HG02588 (cell line): ENCODE measurements at regions not wholly inside any gene's neighbourhood (a gene's known extent, or its start where the extent isn't known, plus 50 kb on each side); places are given as distances from the start of the nearest gene placed in this dataset.

ENCODE experiments used
- ATAC-seq: cut with Tn5 transposase; IDR thresholded peaks from one replicate; pipeline ENCODE4 v1.9.1; 2021; ENCODE audit warnings: mild to moderate bottlenecking, moderate library complexity; ENCODE audit not compliant: unreplicated experiment

DNA sequence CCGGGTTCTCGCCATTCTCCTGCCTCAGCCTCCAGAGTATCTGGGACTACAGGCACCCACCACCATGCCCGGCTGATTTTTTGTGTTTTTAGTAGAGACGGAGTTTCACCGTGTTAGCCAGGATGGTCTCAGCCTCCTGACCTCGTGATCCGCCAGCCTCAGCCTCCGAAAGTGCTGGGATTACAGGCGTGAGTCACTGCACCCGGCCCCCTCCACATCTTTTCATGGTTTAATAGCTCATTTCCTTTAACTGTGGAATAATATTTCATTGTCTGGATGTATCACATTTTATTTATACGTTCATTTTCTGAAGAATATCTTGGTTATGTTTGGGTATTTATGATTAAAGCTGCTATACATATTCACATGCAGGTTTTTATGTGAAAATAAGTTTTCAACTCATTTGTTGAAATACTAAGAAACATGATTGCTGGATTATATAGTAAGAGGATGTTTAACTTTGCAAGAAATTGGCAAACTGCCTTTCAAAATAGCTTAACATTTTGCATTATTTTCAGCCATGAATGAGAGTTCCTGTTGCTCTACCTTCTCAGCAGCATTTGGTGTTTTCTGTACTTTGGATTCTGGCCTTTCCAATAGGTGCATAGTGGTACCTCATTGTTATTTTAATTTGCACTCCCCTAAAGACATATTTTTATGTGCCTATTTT, 591.9 kb downstream of the TECRL start:
- ATAC-seq = no peak

DNA sequence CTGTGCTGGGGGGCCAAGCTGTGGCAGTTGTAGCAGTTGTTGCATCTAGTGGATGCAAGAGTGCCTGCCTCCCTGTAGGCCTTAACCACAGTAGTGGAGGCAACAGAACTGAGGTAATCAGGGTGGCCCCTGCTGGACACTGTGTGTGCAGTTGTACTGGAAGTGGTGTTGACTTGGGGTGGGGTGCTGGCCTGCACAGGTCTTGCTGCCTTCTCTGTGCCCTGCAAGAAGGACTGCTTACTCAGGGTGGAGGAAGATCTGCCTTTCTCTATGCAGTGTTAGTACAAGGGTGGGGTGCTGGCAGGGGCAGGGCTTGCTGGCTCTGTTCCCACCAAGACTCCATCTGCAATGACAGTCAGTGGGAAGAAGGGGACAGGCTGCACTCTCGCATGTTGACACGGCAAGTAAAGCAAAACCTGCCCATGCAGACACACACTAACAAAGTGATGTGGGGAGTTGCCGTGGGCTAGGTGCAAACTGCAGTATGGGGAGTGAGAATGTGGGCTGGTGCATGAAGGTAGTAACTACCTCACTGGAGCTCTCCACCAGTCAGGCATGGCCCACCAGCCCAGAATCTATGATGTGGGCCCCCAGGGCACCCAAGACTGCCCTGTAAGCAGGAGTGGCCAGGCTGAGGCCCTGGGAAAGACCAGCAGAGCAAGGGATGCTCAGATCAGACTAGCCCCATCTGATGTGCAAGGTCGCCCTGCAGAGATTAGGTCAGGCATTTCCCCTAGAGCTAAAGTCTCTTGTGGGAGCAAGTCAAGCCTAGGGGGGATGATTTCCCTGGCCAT, 594.9 kb downstream of the TECRL start:
- ATAC-seq = no peak

DNA sequence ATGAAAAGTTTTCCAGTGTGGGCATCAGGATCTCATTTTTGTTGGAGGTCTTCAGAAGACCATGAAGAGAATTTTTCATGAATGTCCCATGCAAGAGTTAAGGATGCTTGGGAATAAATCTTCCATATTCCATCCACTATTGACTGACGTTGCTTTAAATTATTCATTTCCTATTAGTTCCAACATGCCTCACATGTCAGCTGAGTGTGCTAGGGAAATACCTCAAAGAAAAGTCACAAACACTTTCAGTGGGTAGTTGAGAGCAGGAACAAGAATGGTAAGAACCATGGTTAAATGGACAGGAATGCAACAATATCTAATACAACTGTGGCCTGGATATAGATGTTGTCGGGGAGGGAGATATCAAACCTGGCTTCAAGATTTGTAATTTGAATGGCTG, 610.1 kb downstream of the TECRL start:
- ATAC-seq = no peak

DNA sequence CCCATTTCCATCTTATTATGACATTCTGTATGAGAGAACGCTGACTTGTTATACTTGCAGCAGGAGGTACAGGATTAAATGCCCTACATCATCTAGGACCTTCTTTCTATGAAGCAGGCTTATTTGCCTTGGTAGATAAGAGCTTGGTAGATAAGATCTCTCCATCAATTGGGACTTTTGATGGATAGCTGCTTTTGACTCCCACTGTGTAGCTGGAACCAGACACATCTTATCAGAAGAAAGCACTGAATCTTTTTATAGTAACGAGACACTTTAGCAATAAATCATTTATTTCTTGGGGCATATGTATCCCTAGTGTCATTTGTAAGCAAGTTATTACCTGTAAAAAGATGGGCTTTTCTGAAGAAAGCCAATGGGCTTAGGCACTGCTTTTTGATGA, 613.9 kb downstream of the TECRL start:
- ATAC-seq = no peak

DNA sequence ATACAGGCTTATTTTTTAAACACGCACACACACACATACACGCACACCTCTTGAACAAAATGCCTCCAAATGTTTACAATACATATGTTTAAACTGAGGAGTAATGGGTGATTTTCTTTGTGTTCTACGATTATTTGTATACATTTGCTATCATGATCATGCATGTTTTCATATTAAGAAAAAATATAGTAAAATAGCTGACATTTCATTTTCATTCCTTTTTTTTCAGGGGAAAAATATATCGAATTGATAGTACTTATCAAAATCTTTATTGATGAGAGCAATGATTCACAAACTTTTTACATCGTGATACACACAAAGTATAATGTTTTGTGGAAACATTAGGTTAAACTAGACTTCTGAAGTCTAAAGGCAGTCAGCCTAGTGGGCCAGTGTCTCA, 618.9 kb downstream of the TECRL start:
- no peak for ATAC-seq

DNA sequence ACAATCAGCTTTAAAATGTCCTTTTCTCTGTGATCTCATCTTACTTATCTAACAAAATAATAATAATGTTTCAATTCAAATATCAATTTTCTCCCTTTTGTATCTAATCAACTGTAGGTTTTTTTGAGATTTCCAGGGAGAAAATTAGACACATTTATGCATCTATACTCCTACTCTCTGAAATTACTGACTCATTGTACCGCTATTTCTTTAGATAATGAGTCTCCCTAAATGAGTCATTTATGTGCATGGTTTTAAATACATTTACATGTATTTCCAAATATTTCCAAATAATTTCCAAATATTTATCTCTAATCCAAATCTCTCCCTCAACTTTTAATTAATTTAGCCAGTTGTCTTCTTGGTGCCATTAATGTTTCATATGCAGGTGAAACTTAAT, 621.0 kb downstream of the TECRL start:
- no peak for ATAC-seq

DNA sequence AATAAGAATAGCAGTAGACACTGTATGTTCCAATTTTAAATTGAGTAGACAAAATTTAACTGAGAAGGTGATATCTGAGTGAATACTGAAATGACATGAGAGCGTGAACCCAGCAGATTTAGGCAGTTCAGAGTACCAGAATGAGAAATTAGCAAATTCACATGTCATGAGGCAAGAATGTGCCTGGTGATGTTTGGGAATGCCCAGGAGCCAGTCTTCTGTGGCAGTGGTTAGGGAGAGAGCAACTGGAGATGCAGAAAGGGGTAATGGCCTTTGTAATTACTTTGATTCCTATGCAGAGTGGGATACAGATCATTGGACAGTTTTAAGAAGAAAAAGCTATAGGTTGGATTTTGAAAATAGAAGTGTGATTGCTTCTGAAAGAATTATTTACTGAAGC, 621.9 kb downstream of the TECRL start:
- no peak for ATAC-seq

DNA sequence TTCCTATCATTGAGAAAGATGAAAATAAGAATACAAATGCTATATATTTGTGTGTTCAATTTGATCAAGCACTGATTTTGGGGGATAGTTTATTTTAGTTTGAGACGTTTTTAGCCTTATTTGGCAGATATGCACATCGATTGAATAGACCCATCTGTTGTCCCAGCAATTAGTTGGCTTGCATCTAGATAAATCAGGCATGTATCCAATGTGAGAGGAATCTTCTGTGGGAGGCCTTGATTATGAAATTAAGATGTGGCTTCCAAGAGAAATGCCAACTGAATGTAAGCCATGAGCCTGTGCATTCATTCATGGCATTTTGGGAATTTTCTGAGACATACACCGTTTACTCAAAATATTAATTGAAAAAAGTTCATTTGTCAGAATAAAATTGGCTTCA, 623.1 kb downstream of the TECRL start:
- no peak for ATAC-seq

DNA sequence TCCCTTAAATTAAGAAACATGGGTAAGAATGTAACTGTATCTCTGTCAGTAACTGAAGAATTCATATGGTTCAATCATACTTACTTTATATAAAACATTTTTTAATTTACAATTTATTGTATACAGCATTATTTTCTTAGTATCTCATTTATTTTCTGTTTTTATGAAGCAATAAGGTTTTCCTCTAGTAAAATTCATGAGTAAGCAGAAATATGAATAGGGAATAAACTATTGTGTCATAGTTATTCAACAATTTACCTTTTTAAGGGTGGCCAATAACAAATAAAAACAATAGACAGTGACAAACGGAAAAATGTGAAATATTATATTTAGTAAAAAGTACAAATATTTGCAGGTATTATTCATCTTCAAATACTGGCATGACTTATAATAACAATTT, 624.4 kb downstream of the TECRL start:
- ATAC-seq = no peak

DNA sequence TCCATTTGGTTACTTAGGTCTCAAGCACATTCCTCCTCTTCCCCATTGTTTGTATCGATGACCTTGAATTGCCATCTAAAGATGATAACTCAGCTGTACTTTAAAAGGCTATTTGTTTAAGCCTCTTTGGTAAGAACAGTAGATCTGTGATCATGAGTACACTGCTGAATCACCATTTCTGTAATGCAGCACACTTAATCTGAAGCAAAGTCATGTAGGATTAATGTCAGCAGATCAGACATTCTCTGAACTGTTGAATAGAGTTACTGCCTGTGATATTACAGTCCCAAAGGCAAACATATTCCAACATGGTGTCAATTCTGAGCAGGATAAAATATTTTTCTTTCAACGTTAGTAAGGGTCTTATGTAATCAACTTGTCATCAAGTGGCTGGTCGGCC, 631.6 kb downstream of the TECRL start:
- ATAC-seq = no peak

DNA sequence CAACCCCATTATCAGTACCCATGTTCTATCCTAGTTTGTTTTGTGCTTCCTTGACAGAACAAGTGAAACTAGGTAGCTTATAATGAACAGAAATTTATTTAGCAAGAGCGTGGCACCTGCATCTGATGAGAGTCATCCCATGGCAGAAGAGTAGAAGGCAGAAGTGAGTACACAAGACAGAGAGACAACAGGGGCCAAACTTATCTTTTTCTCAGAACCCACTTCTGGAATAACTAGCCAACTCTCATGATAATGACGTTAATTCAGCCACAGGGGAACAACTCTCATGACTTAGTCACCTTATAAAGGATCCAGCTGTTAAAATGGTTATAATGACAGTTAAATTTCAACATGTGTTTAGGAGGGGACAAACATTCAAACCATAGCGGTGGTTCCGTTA, 644.9 kb downstream of the TECRL start:
- ATAC-seq = no peak

DNA sequence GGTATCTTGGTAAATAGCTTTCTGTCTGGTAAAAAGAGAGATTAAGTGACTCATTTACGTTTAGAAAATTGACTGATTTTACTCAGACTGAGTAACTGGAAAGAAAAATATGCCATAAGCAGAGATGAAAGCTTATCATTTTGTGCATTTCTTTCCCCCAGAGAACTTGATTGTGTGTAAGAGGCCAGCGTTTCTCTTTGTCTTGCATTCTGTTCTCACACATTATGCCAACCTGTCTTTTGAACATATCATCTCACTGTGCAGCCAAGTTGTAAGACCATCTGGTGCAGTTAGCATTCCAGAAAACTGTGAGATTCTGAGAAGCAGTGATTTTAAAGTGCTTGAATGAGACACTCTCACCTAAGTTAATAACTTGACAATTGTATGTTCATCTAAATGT, 651.3 kb downstream of the TECRL start:
- no peak for ATAC-seq

DNA sequence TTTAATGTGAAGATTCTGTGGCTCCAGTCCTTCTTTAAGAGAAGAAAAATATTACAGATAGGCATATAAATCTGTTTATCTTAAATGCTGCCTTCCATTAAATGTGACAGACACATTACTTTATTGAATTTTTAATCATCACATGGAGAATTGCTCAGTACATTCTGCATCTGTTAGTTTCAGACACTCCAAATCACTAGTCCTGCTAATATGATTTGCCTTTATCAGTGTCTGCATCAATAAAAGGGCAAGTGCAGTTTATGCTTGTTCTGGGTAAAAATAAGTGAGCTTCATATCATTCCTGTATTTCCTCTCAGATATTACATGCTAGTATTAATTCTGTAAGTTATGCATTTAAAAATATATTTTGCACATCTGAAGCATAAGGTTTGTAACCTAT, 666.4 kb downstream of the TECRL start:
- no peak for ATAC-seq

DNA sequence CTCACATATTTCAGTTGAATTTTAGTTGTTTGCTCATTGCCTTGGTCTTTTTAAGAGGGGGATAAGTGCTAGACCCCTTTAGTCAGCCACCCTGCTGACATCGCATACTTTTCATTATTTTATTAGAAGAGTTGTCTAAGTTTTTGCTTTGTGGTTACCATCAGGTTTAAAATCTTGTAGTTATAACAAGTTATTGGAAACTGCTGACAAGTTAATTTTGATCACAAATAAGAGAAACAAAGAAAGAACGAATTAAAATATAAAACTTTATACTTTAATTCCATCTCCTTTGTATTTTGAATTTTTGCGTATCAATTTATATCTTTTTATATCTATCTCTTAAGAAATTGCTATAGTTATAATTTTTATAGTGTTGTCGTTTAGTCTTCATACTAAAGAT, 679.7 kb downstream of the TECRL start:
- no peak for ATAC-seq

DNA sequence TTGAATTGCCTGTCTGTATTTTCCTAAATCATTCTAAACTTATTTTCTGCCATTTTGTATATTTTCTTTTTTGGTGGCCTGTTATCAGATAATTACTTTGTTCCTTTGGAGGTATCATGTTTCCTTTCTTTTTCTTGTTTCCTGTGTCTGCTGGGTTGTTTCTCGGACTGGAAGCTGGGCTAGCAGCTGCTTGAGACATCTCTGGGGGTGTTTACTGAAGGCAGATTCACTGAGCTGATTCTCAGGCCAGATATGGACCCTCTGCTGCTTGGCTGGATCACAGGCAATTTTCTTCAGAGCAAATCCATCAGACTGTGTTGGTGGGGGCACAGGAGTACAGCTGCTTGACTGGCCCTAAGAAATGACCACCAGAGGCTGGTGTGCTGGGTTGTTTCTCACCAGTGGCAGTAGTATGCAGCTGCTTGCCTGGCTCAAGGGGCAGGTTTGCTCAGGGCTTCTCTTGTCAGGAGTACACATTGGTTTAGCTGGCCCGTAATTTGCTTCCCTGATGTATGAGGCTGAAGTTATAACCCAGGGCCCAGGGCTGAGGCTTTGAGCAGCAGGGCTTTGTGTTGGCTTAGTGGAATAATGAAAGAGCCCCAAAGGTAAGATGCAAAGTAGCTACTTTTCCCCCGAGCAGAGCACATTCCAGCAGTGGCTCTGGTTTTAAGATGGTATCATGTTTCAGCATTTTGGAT, 680.6 kb downstream of the TECRL start:
- ATAC-seq = no peak

DNA sequence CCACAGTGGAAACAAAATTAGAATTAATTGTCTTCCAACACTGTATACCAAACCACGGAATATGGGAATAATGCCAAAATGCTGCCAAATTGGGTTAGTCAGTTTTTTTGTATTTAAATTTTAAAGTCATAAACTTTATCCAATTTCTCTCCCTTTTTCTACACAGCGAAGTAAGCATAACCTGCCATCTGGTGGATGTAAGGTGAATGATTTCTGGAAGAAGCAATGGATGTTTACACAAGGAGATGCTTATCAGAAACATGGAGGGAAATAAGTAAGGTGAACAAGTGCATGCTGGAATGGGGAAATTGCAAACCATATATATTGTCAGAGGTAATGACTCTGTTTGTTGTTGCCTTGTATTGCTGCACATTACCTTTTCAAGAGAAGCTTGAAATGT, 691.9 kb downstream of the TECRL start:
- ATAC-seq = no peak

DNA sequence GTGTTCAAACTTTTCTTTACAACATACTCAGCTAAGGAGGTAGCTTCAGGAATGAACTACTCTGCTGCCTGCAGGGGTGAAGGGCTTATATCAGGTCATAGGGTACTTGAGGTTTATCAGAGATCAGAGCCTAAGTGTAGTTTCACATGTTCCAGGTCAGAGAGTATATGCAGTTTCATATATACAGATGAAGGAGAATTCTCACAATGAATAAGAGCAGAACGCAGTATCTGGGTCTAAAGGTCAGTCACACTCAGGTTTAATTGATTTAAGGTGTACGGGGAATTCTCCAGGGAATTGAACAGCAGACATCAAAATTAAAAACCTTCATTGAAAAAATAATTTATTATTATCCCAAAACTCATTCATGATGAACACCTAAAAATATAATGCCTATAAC, 700.6 kb downstream of the TECRL start:
- ATAC-seq = no peak

DNA sequence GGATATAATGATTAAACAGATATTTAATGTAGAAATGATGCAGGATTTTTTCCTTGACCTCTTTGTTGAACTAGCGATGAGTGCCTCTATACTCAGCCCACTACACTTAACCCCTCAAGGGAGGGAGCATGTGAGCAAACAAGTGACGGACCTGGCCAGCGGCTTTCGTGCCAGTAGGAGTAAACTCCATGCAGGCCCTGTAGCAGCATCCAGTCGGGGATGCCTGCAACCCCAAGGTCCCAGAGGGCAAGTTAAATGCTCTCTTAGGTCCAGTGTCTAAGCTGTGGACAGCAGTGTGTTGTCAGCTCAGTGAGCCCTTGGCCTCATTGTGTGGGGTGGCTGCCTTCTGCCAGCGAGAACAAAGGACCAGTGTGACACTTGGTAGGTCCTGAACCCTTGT, 708.7 kb downstream of the TECRL start:
- ATAC-seq = no peak

DNA sequence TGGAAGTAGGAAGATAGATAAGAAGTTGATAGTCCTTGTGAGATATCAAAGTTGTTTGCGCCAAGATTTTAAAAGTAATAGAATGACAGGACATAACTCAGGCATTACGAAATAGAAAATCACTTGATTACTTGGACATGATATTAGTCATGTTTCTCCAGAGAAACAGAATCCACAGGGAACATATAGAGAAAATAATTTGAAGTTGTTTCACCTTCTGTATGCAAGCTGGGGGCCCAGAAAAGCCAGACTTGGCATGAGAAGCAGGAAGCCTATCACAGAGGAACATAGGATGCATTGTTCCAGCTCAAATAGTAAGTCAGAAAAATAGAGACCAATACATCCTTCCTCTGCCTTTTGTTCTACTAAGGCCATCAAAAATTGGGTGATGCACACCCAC, 715.9 kb downstream of the TECRL start:
- ATAC-seq = no peak

DNA sequence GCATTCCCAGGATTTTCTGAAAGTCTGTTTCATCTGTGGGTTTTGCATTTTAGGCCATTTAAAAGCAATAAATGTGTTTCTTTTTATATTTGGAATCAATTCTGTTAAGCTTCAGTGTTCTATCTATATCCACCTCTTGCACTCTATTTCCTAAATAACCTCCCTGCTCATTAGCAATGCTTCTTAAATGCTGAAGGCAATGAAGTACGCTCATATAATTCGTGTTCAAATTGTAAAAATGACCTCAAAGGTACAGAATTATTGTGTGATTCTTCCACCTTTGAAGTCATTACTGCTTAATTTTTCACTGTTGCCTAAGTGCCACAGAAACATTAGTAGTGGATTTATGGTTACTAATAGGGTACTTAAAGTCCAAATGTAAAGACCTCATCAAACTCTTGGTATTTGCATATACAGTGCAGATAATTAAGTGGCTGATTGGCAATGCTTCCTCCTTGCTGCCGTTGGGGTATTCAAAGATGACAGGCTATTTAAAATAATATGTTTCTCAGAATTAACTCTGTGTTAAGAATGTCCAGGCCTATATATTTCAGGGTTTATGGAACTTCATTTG, 730.8 kb downstream of the TECRL start:
- no peak for ATAC-seq

DNA sequence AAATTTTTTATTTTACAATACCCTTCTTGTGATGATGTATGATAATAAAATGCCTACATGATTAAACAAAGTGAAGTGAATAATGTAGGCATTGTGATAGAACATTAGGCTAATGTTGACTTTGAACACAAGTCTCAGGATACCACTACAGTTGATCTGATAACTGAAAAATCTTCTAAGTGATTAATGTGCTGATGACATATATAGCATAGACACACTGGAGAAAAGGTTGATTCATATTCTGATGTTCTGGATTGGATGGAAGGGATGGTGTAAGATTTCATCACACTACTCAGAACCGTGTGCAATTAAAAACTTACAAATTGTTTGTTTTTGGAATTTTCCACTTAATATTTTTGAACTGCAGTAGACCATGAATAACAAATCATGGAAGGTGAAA, 738.5 kb downstream of the TECRL start:
- ATAC-seq = no peak

DNA sequence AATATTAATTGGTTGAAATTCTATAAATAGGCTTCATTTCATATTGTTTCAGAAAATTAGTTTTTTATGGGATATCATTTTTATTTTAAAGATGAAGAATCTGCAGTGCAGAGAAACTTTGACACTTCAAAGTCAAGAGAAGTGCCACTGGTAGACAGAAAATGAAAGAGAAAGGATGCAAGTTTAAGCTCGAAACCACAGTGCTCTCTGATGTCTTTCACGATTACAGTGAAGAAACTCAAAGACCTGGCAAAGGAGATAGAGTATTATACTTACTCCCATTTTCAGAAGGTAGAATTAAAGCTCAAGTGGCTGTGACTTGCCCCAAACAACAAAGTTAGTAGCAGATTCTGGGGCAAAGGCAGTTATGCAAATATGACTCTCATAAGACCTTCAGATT, 745.4 kb downstream of the TECRL start:
- peak; percentile 62 for ATAC-seq
